Prostate gland (tissue), 2 donors: ENCODE measurements at regions not wholly inside any gene's neighbourhood (a gene's known extent, or its start where the extent isn't known, plus 50 kb on each side); places are given as distances from the start of the nearest gene placed in this dataset.

Source experiments
- DNase-seq: peaks from one replicate; pipeline ENCODE4 v3.0.0-alpha.2; 2019; ENCODE audit warnings: low spot score
- H3K27ac ChIP-seq, 2 donors: fragments of 200-600 bp; sonication (generic); 2 replicates each; pipeline ENCODE4 v1.5.1; 2017 to 2019
- H3K27me3 ChIP-seq: fragments of 200-600 bp; sonication (generic); replicated peaks from 2 replicates; pipeline ENCODE4 v1.5.1; 2019; ENCODE audit not compliant: insufficient read depth
- H3K36me3 ChIP-seq, 2 donors: fragments of 200-600 bp; sonication (generic); 1 replicate in 1 of 2; 2 replicates in 1 of 2; pipeline versions ENCODE4 v1.5.1 to v1.8.1; 2017 to 2019
- H3K4me1 ChIP-seq: fragments of 200-600 bp; sonication (generic); replicated peaks from 2 replicates; pipeline ENCODE4 v1.5.1; 2019
- H3K4me3 ChIP-seq, 2 donors: fragments of 200-600 bp; sonication (generic); 2 replicates each; pipeline ENCODE4 v1.5.1; 2017 to 2019
- H3K9me3 ChIP-seq: fragments of 200-600 bp; sonication (generic); 2 replicates; pipeline ENCODE4 v1.5.1; 2017
- CTCF ChIP-seq, 4 experiments: fragments of 200-600 bp in 2 of 4; fragments of 450-650 bp in 2 of 4; sonication (generic) in 2 of 4; IDR thresholded peaks; 1 replicate in 3 of 4; 2 replicates in 1 of 4; pipeline ENCODE4 v1.5.1; 2016 to 2019; ENCODE audit warnings: antibody characterized with exemption in 4 of 4, mild to moderate bottlenecking in 2 of 4, moderate library complexity in 2 of 4
- POLR2A ChIP-seq: fragments of 450-650 bp; IDR thresholded peaks from one replicate; pipeline ENCODE4 v1.6.1; 2016; ENCODE audit warnings: antibody characterized with exemption, mild to moderate bottlenecking
- POLR2AphosphoS5 ChIP-seq: sonication (generic); formaldehyde crosslinking; IDR thresholded peaks from one replicate; pipeline ENCODE4 v1.6.1; 2017; ENCODE audit warnings: antibody characterized with exemption
- WGBS: methylation state at CpG from one replicate; pipeline ENCODE4 v1.1.5; 2018; 5-methylcytosine and 5-hydroxymethylcytosine counted together
- intact Hi-C: fragments of 100-400 bp; cut with DNase I; formaldehyde crosslinking; loops from one replicate; pipeline ENCODE4 v1.14.2; 2022

GRCh38 chr2:139296672-139297209 lies 516.6 kb upstream of the NXPH2 start:
- intact Hi-C loops = no loop called here
- 72% methylated on average over 3 of the region's 3 CpGs for WGBS
- no peak for DNase-seq

GRCh38 chr2:139293992-139294548 lies 513.9 kb upstream of the NXPH2 start:
- TF ChIP-seq CTCF (IDR thresholded peaks at IDR 0.05) (no peak), POLR2A (no peak), POLR2AphosphoS5 (no peak)
- Histone ChIP-seq H3K27ac (no peak overlapping the region), H3K4me3 (no peak overlapping the region), H3K27me3 (no peaks in the 10 kb centered on the region), H3K4me1 (no peaks in the 10 kb centered on the region), H3K36me3 (no peaks in the 10 kb centered on the region), H3K9me3 (no peaks in the 10 kb centered on the region)
- DNase-seq = no peak
- WGBS = 75% methylated on average over 6 of the region's 6 CpGs
- intact Hi-C loops = no loop called here

More at GRCh38 chr2:139296672-139297209, 516.6 kb upstream of the NXPH2 start:
- Histone ChIP-seq H3K36me3 (no peaks in the 10 kb centered on the region), H3K4me1 (no peaks in the 10 kb centered on the region), H3K27me3 (no peaks in the 10 kb centered on the region), H3K9me3 (no peaks in the 10 kb centered on the region), H3K27ac (no peak overlapping the region), H3K4me3 (no peak overlapping the region)
- TF ChIP-seq CTCF (IDR thresholded peaks at IDR 0.05) = no peak
- no peak for TF ChIP-seq POLR2AphosphoS5
- no peak for TF ChIP-seq POLR2A

GRCh38 chr2:139281124-139281523 lies 500.9 kb upstream of the NXPH2 start:
- no peak for TF ChIP-seq CTCF (IDR thresholded peaks at IDR 0.05)
- no peak for TF ChIP-seq POLR2AphosphoS5
- TF ChIP-seq POLR2A = no peak
- no peak for DNase-seq
- Histone ChIP-seq H3K4me1 (no peaks in the 10 kb centered on the region), H3K9me3 (no peaks in the 10 kb centered on the region), H3K4me3 (no peak overlapping the region), H3K27ac (no peak overlapping the region), H3K27me3 (no peaks in the 10 kb centered on the region), H3K36me3 (no peaks in the 10 kb centered on the region)
- intact Hi-C loops = no loop called here
- 70% methylated on average over 2 of the region's 2 CpGs for WGBS

GRCh38 chr2:139271879-139272278 lies 491.7 kb upstream of the NXPH2 start:
- intact Hi-C loops = no loop called here
- TF ChIP-seq CTCF (IDR thresholded peaks at IDR 0.05) (no peak), POLR2A (no peak), POLR2AphosphoS5 (no peak)
- no peak for DNase-seq
- Histone ChIP-seq H3K36me3 (no peaks in the 10 kb centered on the region), H3K27ac (no peak overlapping the region), H3K27me3 (no peaks in the 10 kb centered on the region), H3K4me1 (no peaks in the 10 kb centered on the region), H3K4me3 (no peak overlapping the region), H3K9me3 (no peaks in the 10 kb centered on the region)
- 54% methylated on average over 1 of the region's 1 CpG for whole genome bisulfite sequencing

GRCh38 chr2:139271149-139271548 lies 491.0 kb upstream of the NXPH2 start:
- WGBS = 86% methylated on average over 2 of the region's 2 CpGs
- Histone ChIP-seq H3K4me3 (no peak overlapping the region), H3K27me3 (no peaks in the 10 kb centered on the region), H3K4me1 (no peaks in the 10 kb centered on the region), H3K27ac (no peak overlapping the region), H3K9me3 (no peaks in the 10 kb centered on the region), H3K36me3 (no peaks in the 10 kb centered on the region)
- DNase-seq = no peak
- intact Hi-C loops = no loop called here
- TF ChIP-seq POLR2A (no peak), CTCF (IDR thresholded peaks at IDR 0.05) (no peak), POLR2AphosphoS5 (no peak)
